Smooth muscle cell (in vitro differentiated cells): ENCODE measurements at regions not wholly inside any gene's neighbourhood (a gene's known extent, or its start where the extent isn't known, plus 50 kb on each side); places are given as distances from the start of the nearest gene placed in this dataset.

ENCODE experiments used
- DNase-seq: peaks from one replicate; lab custom pipeline; 2025; ENCODE audit not compliant: unreplicated experiment; lab: John Stamatoyannopoulos, UW
- H2AFZ ChIP-seq: fragments of 200-600 bp; sonication (generic); 2 replicates; pipeline ENCODE4 v1.6.0; 2016; ENCODE audit warnings: antibody characterized with exemption, low read depth, mild to moderate bottlenecking
- H3F3A ChIP-seq: fragments of 200-600 bp; sonication (generic); 2 replicates; pipeline ENCODE4 v1.6.0; 2017; ENCODE audit warnings: antibody characterized with exemption, low read depth
- H3K27ac ChIP-seq: fragments of 200-600 bp; sonication (generic); 2 replicates; pipeline ENCODE4 v1.5.1; 2016; ENCODE audit warnings: low read depth, mild to moderate bottlenecking
- H3K27me3 ChIP-seq: fragments of 200-600 bp; sonication (generic); 2 replicates; pipeline ENCODE4 v1.6.1; 2016; ENCODE audit warnings: low read depth, mild to moderate bottlenecking
- H3K36me3 ChIP-seq: fragments of 200-600 bp; sonication (generic); 2 replicates; pipeline ENCODE4 v1.5.1; 2016; ENCODE audit warnings: low read depth
- H3K4me1 ChIP-seq: fragments of 200-600 bp; sonication (generic); 2 replicates; pipeline ENCODE4 v1.5.1; 2016; ENCODE audit warnings: low read depth
- H3K4me2 ChIP-seq: fragments of 200-600 bp; sonication (generic); 2 replicates; pipeline ENCODE4 v1.6.0; 2016; ENCODE audit warnings: mild to moderate bottlenecking
- H3K4me3 ChIP-seq: fragments of 200-600 bp; sonication (generic); 2 replicates; pipeline ENCODE4 v1.5.1; 2016; ENCODE audit warnings: mild to moderate bottlenecking
- H3K79me2 ChIP-seq: fragments of 200-600 bp; sonication (generic); 2 replicates; pipeline ENCODE4 v1.6.0; 2016; ENCODE audit warnings: low read depth, mild to moderate bottlenecking
- H3K9ac ChIP-seq: fragments of 200-600 bp; sonication (generic); 2 replicates; pipeline ENCODE4 v1.6.0; 2016; ENCODE audit warnings: low read depth
- H3K9me3 ChIP-seq: fragments of 200-600 bp; sonication (generic); replicated peaks from 2 replicates; pipeline ENCODE4 v1.5.1; 2016; ENCODE audit warnings: low read depth
- H4K20me1 ChIP-seq: fragments of 200-600 bp; sonication (generic); 2 replicates; pipeline ENCODE4 v1.6.0; 2016; ENCODE audit warnings: low read depth
- CTCF ChIP-seq: fragments of 200-600 bp; sonication (generic); IDR thresholded peaks from 2 replicates; pipeline ENCODE4 v1.5.1; 2017; ENCODE audit warnings: borderline replicate concordance, mild to moderate bottlenecking, antibody characterized with exemption; ENCODE audit not compliant: insufficient read depth, poor library complexity, severe bottlenecking
- WGBS: methylation state at CpG from one replicate; pipeline ENCODE4 v1.1.7; 2016; ENCODE audit warnings: low lambda C conversion rate; 5-methylcytosine and 5-hydroxymethylcytosine counted together

- Histone ChIP-seq H3K9ac (no peak overlapping the region), H3K9me3 (no peaks in the 10 kb centered on the region), H3F3A (no peaks in the 10 kb centered on the region), H3K27me3 (peaks cover 7% of the 10 kb centered on the region), H4K20me1 (no peaks in the 10 kb centered on the region), H2AFZ (no peak overlapping the region), H3K4me1 (peaks cover 13% of the 10 kb centered on the region), H3K4me3 (no peak overlapping the region), H3K36me3 (no peaks in the 10 kb centered on the region), H3K4me2 (no peak overlapping the region), H3K27ac (no peak overlapping the region), H3K79me2 (no peaks in the 10 kb centered on the region)
- TF ChIP-seq CTCF: no peak
- 80% methylated on average over 7 of the region's 7 CpGs for WGBS
- DNase-seq: no peak
These were observed 382.1 kb downstream of the MN1 start for GRCh38 chr22:27419473-27419872.

GRCh38 chr22:27420195-27420816 is 381.2 kb downstream of the MN1 start:
- no peak for TF ChIP-seq CTCF

GRCh38 chr22:27420817-27421361 is 380.7 kb downstream of the MN1 start:
- Histone ChIP-seq H3K9me3 (no peaks in the 10 kb centered on the region), H3K9ac (no peak overlapping the region), H3K79me2 (no peaks in the 10 kb centered on the region), H2AFZ (no peak overlapping the region), H4K20me1 (no peaks in the 10 kb centered on the region), H3K4me3 (no peak overlapping the region), H3F3A (no peaks in the 10 kb centered on the region), H3K27ac (no peak overlapping the region), H3K27me3 (no peaks in the 10 kb centered on the region), H3K4me1 (peaks cover 13% of the 10 kb centered on the region), H3K4me2 (no peak overlapping the region), H3K36me3 (no peaks in the 10 kb centered on the region)
- no peak for DNase-seq
- no peak for TF ChIP-seq CTCF
- 86% methylated on average over 27 of the region's 27 CpGs for WGBS

More at GRCh38 chr22:27420195-27420816, 381.2 kb downstream of the MN1 start:
- no peaks in the 10 kb centered on the region for H3K36me3 ChIP-seq
- no peaks in the 10 kb centered on the region for H3K79me2 ChIP-seq
- H2AFZ ChIP-seq: no peak overlapping the region
- no peaks in the 10 kb centered on the region for H3K9me3 ChIP-seq
- WGBS: 81% methylated on average over 6 of the region's 6 CpGs
- no peaks in the 10 kb centered on the region for H4K20me1 ChIP-seq
- H3K4me1 ChIP-seq: peaks cover 13% of the 10 kb centered on the region
- no peak overlapping the region for H3K4me3 ChIP-seq
- no peak overlapping the region for H3K27ac ChIP-seq
- H3K4me2 ChIP-seq: no peak overlapping the region
- H3F3A ChIP-seq: no peaks in the 10 kb centered on the region
- H3K27me3 ChIP-seq: no peaks in the 10 kb centered on the region
- no peak for DNase-seq
- no peak overlapping the region for H3K9ac ChIP-seq

GRCh38 chr22:27422442-27422841 is 379.1 kb downstream of the MN1 start:
- no peaks in the 10 kb centered on the region for H3K9me3 ChIP-seq
- no peak overlapping the region for H2AFZ ChIP-seq
- H3K27me3 ChIP-seq: no peaks in the 10 kb centered on the region
- no peak overlapping the region for H3K4me3 ChIP-seq
- H3K27ac ChIP-seq: no peak overlapping the region
- DNase-seq: no peak
- TF ChIP-seq CTCF: no peak
- no peak overlapping the region for H3K9ac ChIP-seq
- no peaks in the 10 kb centered on the region for H3F3A ChIP-seq
- no peaks in the 10 kb centered on the region for H3K79me2 ChIP-seq
- H4K20me1 ChIP-seq: no peaks in the 10 kb centered on the region
- no peak overlapping the region for H3K4me2 ChIP-seq
- H3K4me1 ChIP-seq: peaks cover under 1% of the 10 kb centered on the region
- no peaks in the 10 kb centered on the region for H3K36me3 ChIP-seq
